Ishikawa (cell line): ENCODE measurements at regions not wholly inside any gene's neighbourhood (a gene's known extent, or its start where the extent isn't known, plus 50 kb on each side); places are given as distances from the start of the nearest gene placed in this dataset.

Source experiments
- CEBPB ChIP-seq: IDR thresholded peaks from 2 replicates; pipeline ENCODE4 v1.6.1; 2012
- CREB1 ChIP-seq: IDR thresholded peaks from 2 replicates; pipeline ENCODE4 v1.6.1; 2012; ENCODE audit warnings: low read depth
- EGR1 ChIP-seq: IDR thresholded peaks from 2 replicates; pipeline ENCODE4 v1.6.1; 2012
- EP300 ChIP-seq: IDR thresholded peaks from 2 replicates; pipeline ENCODE4 v1.6.1; 2012; ENCODE audit warnings: borderline replicate concordance
- FOXM1 ChIP-seq: IDR thresholded peaks from 2 replicates; pipeline ENCODE4 v1.6.1; 2012; ENCODE audit warnings: low read depth, borderline replicate concordance
- NFIC ChIP-seq: IDR thresholded peaks from 2 replicates; pipeline ENCODE4 v1.6.1; 2012
- RAD21 ChIP-seq: IDR thresholded peaks from 2 replicates; pipeline ENCODE4 v1.6.1; 2012; ENCODE audit warnings: low read depth
- TAF1 ChIP-seq: IDR thresholded peaks from 2 replicates; pipeline ENCODE4 v1.6.1; 2012; ENCODE audit warnings: low read depth, mild to moderate bottlenecking
- TCF12 ChIP-seq: IDR thresholded peaks from 2 replicates; pipeline ENCODE4 v1.6.1; 2012; ENCODE audit warnings: low read depth
- TEAD4 ChIP-seq: IDR thresholded peaks from 2 replicates; pipeline ENCODE4 v1.6.1; 2012
- YY1 ChIP-seq: IDR thresholded peaks from 2 replicates; pipeline ENCODE4 v1.6.1; 2012; ENCODE audit warnings: low read depth
- ZBTB7A ChIP-seq: IDR thresholded peaks from 2 replicates; pipeline ENCODE4 v1.6.1; 2012; ENCODE audit warnings: low read depth
- TF ChIP-seq, protein P1 (sequence below): IDR thresholded peaks from 2 replicates; pipeline ENCODE4 v1.6.1; 2012
- TF ChIP-seq, protein P2 (sequence below): IDR thresholded peaks from 2 replicates; pipeline ENCODE4 v1.6.1; 2012
- TF ChIP-seq, protein P3 (sequence below): IDR thresholded peaks from 2 replicates; pipeline ENCODE4 v1.6.1; 2012; ENCODE audit warnings: low read depth, mild to moderate bottlenecking

DNA sequence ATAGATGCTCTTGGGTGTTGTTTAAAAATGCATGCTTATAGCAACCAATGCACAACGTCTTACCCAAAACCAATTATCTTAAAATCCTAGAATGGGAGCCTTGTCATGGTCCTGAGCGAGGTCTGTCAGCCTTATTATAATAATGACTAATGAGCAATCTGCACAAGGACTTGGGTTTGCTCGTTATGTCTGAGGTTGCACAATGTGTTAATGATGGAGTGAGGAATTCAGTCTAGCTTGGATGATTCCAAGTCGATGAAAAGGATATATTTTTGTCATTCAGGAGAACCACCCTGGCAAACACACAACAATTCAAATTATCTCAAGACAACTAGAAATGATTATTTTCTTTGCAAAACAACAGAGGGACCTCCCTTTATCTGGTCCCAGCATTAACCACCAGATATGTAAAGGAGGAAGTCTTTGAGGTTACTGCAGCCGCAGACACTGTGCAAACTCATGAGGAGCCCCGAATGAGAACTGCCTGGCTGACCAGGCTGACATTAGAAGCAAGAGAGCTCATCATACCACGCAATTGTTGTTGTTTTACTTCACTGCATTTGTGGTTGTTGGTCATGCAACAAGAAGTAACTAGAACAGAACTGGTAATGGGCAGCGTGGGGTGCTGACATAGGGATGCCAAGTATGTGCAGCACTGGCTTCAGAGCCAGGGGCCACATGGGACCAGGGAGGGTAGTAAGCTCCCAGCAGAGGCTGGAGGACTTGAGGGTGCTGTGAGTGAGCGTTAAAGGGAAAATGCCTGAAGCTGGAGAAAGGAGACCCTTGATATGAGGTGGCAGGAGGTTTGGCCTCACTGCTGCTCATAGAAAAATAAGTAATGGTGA lies 488.3 kb downstream of the CDH26 start:
- no peak for TF ChIP-seq EP300
- TF ChIP-seq, protein P1, sequence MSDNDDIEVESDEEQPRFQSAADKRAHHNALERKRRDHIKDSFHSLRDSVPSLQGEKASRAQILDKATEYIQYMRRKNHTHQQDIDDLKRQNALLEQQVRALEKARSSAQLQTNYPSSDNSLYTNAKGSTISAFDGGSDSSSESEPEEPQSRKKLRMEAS = no peak
- no peak for TF ChIP-seq YY1
- TF ChIP-seq NFIC = no peak
- no peak for TF ChIP-seq CEBPB
- no peak for TF ChIP-seq TEAD4
- TF ChIP-seq EGR1 = no peak
- TF ChIP-seq RAD21 = no peak
- no peak for TF ChIP-seq FOXM1
- TF ChIP-seq TAF1 = no peak
- TF ChIP-seq CREB1 = no peak
- no peak for TF ChIP-seq TCF12
- TF ChIP-seq, protein P2, sequence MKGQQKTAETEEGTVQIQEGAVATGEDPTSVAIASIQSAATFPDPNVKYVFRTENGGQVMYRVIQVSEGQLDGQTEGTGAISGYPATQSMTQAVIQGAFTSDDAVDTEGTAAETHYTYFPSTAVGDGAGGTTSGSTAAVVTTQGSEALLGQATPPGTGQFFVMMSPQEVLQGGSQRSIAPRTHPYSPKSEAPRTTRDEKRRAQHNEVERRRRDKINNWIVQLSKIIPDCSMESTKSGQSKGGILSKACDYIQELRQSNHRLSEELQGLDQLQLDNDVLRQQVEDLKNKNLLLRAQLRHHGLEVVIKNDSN = no peak
- TF ChIP-seq, protein P3, sequence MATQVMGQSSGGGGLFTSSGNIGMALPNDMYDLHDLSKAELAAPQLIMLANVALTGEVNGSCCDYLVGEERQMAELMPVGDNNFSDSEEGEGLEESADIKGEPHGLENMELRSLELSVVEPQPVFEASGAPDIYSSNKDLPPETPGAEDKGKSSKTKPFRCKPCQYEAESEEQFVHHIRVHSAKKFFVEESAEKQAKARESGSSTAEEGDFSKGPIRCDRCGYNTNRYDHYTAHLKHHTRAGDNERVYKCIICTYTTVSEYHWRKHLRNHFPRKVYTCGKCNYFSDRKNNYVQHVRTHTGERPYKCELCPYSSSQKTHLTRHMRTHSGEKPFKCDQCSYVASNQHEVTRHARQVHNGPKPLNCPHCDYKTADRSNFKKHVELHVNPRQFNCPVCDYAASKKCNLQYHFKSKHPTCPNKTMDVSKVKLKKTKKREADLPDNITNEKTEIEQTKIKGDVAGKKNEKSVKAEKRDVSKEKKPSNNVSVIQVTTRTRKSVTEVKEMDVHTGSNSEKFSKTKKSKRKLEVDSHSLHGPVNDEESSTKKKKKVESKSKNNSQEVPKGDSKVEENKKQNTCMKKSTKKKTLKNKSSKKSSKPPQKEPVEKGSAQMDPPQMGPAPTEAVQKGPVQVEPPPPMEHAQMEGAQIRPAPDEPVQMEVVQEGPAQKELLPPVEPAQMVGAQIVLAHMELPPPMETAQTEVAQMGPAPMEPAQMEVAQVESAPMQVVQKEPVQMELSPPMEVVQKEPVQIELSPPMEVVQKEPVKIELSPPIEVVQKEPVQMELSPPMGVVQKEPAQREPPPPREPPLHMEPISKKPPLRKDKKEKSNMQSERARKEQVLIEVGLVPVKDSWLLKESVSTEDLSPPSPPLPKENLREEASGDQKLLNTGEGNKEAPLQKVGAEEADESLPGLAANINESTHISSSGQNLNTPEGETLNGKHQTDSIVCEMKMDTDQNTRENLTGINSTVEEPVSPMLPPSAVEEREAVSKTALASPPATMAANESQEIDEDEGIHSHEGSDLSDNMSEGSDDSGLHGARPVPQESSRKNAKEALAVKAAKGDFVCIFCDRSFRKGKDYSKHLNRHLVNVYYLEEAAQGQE = no peak
- TF ChIP-seq ZBTB7A = no peak

DNA sequence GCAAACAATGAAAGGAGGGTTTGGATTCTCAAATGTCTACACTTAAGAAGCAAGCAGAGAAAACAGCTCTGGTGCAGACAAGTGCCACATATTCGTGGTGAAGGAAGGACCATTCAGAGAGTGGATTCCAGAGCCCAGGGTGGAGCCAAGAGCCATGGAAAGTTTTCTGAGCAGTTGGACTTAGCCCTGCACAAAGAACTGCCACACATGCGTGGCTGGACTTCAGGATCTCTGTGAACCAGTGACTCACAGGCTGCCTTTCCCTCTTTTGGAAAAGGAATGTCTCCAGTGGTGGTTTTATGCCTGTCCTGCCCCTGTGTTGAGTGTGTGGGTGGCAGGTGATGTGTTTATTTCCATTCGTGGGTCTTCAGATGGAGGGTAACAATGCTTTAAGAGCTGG lies 489.5 kb downstream of the CDH26 start:
- TF ChIP-seq CEBPB (no peak), YY1 (no peak), EP300 (no peak), TCF12 (no peak), ZBTB7A (no peak), CREB1 (no peak), TAF1 (no peak), RAD21 (no peak), NFIC (no peak), TEAD4 (no peak), FOXM1 (no peak), EGR1 (no peak)
- TF ChIP-seq, protein P2 = no peak
- TF ChIP-seq, protein P1 = no peak
- TF ChIP-seq, protein P3 = no peak

DNA sequence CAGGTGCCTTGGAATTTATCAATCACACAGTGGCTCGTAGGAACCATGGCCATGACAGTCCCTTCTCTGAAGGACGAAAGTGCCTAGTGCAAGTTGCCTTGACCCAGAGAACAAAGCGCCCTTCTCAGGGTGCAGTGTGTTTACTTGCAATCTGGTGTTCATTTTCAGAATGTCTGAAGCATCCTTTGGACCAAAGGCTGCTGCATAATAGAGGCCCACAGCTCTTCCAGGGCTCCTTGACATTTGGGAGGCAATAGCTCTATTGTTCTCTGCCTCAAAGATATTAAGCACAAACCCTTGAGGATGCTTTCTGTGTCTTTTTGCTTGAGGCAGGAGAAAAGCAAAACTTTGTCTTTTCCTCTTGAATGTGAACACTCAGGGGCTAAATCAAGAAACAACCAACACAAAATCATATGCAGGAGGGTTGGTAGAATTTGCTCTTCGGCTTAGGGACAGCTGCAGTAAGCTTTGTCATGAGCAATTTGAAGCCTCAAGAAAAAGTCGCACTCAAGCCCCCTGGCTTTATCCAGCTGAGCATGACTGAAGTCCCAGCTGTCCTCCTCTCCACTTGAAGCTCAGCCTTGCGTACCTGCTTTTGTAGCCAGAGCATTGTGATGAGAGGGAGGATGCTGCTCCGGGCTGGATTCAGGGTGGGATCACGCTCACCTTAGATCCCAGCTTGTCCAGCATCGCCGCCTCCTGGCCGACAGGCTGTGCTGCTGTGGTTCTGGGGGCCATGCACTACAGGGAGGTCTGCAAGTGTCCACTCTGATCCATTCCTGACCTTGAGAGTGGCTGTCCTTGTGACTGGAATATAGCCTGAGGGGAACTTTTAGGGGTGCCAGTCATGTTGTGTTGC lies 495.4 kb downstream of the CDH26 start:
- TF ChIP-seq EP300 = no peak
- no peak for TF ChIP-seq EGR1
- no peak for TF ChIP-seq ZBTB7A
- TF ChIP-seq, protein P1 = no peak
- TF ChIP-seq YY1 = no peak
- TF ChIP-seq TCF12 = no peak

DNA sequence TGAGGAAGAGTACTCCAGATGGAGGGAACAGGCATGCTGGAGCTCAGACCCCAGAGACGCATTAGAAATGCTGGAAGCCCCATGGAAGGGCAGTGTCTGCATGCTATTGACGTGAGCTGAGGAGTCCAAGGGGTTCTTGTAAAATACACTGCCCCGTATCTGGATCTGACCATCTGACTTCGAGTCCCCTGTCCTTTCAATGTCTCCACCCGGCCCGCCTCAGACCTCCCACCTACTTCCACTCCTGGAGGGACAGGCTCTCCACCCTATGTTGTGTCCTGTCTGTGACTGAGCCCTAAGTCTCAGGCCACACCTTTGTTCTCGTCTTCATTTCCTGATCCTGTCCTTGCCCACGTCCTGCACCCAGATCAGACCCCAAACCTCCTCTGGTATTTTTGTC lies 496.3 kb downstream of the CDH26 start:
- TF ChIP-seq, protein P2 = no peak
- TF ChIP-seq YY1 (no peak), CREB1 (no peak), EP300 (no peak), FOXM1 (no peak), TEAD4 (no peak)

DNA sequence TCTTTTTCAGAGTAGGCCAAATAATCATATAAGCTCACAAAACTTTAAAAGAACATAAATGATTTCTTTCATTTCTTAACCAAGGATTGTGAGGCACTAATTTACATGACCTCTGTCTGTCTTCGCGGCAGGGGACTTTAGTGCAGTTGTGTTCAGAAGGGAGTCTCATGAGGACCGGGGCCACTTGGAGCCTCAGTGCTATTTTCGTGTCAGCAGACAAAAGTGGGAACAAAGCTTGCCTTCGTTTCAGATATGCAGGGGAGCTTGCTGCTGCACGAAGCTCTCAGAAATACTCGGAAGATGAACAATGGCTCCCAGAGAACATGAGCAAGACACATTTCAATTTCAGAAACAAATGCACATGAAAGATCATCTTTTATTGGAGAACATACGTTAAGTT lies 497.0 kb downstream of the CDH26 start:
- TF ChIP-seq TEAD4 (no peak), TCF12 (no peak), FOXM1 (no peak), TAF1 (no peak), YY1 (no peak), CEBPB (no peak)
- TF ChIP-seq, protein P1 = no peak
